KMS-11 (cell line): ENCODE measurements at regions not wholly inside any gene's neighbourhood (a gene's known extent, or its start where the extent isn't known, plus 50 kb on each side); places are given as distances from the start of the nearest gene placed in this dataset.

Experiments used
- H2AFZ ChIP-seq: fragments of 200-600 bp; sonication (generic); 2 replicates; pipeline ENCODE4 v1.6.1; 2016; ENCODE audit warnings: antibody characterized with exemption, mixed run types, low read depth
- H3K27ac ChIP-seq: fragments of 200-600 bp; sonication (generic); 2 replicates; pipeline ENCODE4 v1.6.1; 2016; ENCODE audit warnings: mild to moderate bottlenecking, mixed run types
- H3K27me3 ChIP-seq: fragments of 200-600 bp; sonication (generic); 2 replicates; pipeline ENCODE4 v1.6.1; 2017; ENCODE audit warnings: mild to moderate bottlenecking, low read depth, mixed run types, moderate library complexity; ENCODE audit not compliant: insufficient read depth
- H3K36me3 ChIP-seq: fragments of 200-600 bp; sonication (generic); 2 replicates; pipeline ENCODE4 v1.6.1; 2017; ENCODE audit warnings: mild to moderate bottlenecking, mixed run types; ENCODE audit not compliant: insufficient read depth
- H3K4me1 ChIP-seq: fragments of 200-600 bp; sonication (generic); 2 replicates; pipeline ENCODE4 v1.6.1; 2016; ENCODE audit warnings: mild to moderate bottlenecking, low read depth, mixed run types; ENCODE audit not compliant: poor library complexity, severe bottlenecking
- H3K4me2 ChIP-seq: fragments of 200-600 bp; sonication (generic); 2 replicates; pipeline ENCODE4 v1.7.0; 2016; ENCODE audit warnings: mild to moderate bottlenecking, mixed run types
- H3K4me3 ChIP-seq: fragments of 200-600 bp; sonication (generic); IDR thresholded peaks from 2 replicates; pipeline ENCODE4 v1.6.1; 2017; ENCODE audit warnings: low read depth, low read length, mixed read lengths; ENCODE audit not compliant: insufficient read depth
- H3K79me2 ChIP-seq: fragments of 200-600 bp; sonication (generic); 2 replicates; pipeline ENCODE4 v1.6.1; 2016; ENCODE audit warnings: low read depth, mixed run types; ENCODE audit not compliant: insufficient read depth
- H3K9ac ChIP-seq: fragments of 200-600 bp; sonication (generic); 2 replicates; pipeline ENCODE4 v1.6.1; 2016; ENCODE audit warnings: mild to moderate bottlenecking, mixed run types
- H4K20me1 ChIP-seq: fragments of 200-600 bp; sonication (generic); 2 replicates; pipeline ENCODE4 v1.6.1; 2016; ENCODE audit warnings: mild to moderate bottlenecking, mixed run types; ENCODE audit not compliant: insufficient read depth
- CTCF ChIP-seq: fragments of 200-600 bp; sonication (generic); conservative IDR thresholded peaks from 2 replicates; pipeline ENCODE4 v1.6.1; 2017; ENCODE audit warnings: low read depth, mild to moderate bottlenecking, antibody characterized with exemption, low read length, moderate library complexity, mixed read lengths

GRCh38 chr6:85392379-85392778, 57.5 kb upstream of the NT5E start:
- Histone ChIP-seq H3K36me3 (no peaks in the 10 kb centered on the region), H3K9ac (no peak overlapping the region), H4K20me1 (no peaks in the 10 kb centered on the region), H2AFZ (no peak overlapping the region), H3K4me3 (no peak overlapping the region), H3K27me3 (no peaks in the 10 kb centered on the region), H3K4me1 (no peaks in the 10 kb centered on the region), H3K79me2 (no peaks in the 10 kb centered on the region), H3K27ac (no peak overlapping the region), H3K4me2 (no peak overlapping the region)
- no peak for TF ChIP-seq CTCF

GRCh38 chr6:85390775-85391174, 59.1 kb upstream of the NT5E start:
- Histone ChIP-seq H3K36me3 (no peaks in the 10 kb centered on the region), H3K4me3 (no peak overlapping the region)

GRCh38 chr6:85390105-85390728, 59.7 kb upstream of the NT5E start:
- no peaks in the 10 kb centered on the region for H3K4me1 ChIP-seq
- H2AFZ ChIP-seq: no peak overlapping the region
- H3K9ac ChIP-seq: no peak overlapping the region
- H3K79me2 ChIP-seq: no peaks in the 10 kb centered on the region
- H3K36me3 ChIP-seq: no peaks in the 10 kb centered on the region
- H3K4me3 ChIP-seq: no peak overlapping the region
- H3K27me3 ChIP-seq: no peaks in the 10 kb centered on the region
- TF ChIP-seq CTCF: no peak
- H4K20me1 ChIP-seq: no peaks in the 10 kb centered on the region
- H3K27ac ChIP-seq: no peak overlapping the region
- no peak overlapping the region for H3K4me2 ChIP-seq

More at GRCh38 chr6:85390775-85391174, 59.1 kb upstream of the NT5E start:
- H3K27me3 ChIP-seq: no peaks in the 10 kb centered on the region
- H3K27ac ChIP-seq: no peak overlapping the region
- H3K4me2 ChIP-seq: no peak overlapping the region
- no peaks in the 10 kb centered on the region for H4K20me1 ChIP-seq
- H2AFZ ChIP-seq: no peak overlapping the region
- TF ChIP-seq CTCF: no peak
- no peaks in the 10 kb centered on the region for H3K79me2 ChIP-seq
- H3K4me1 ChIP-seq: no peaks in the 10 kb centered on the region
- no peak overlapping the region for H3K9ac ChIP-seq

DNA sequence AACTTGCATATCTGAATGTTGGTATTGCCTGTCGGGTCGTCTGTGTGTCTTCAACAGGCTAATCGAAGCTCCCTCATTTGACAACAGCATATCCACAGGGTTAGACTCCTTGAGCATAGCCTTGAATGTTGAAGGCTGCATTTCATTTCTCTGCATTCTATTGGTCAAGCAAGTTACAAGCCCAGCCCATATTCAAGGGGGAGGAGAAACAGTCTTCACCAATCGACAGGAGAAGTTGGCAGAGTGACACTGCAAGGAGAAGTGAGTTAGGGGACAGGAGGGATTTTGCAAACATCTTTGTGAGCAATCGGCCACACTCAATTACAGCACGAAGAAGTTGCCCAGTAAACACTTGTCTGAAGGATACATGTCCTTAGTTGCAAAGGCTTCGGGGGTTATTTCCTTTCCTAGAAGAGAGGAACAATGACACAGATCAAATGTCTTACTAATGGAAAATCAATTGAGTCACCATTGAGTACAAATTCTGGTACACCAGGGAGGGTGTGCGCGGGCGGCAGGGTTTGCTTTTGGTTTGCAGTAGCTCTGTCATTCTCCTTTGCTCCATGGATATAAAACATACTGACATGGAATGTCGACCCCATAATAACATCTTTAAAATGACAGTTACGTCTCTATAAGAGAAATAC, 60.6 kb upstream of the NT5E start:
- no peaks in the 10 kb centered on the region for H3K4me1 ChIP-seq
- no peak for TF ChIP-seq CTCF
- no peak overlapping the region for H3K4me2 ChIP-seq
- H2AFZ ChIP-seq: no peak overlapping the region
- no peak overlapping the region for H3K4me3 ChIP-seq
- no peaks in the 10 kb centered on the region for H3K79me2 ChIP-seq
- H3K27ac ChIP-seq: no peak overlapping the region
- no peaks in the 10 kb centered on the region for H4K20me1 ChIP-seq
- no peaks in the 10 kb centered on the region for H3K27me3 ChIP-seq
- H3K36me3 ChIP-seq: no peaks in the 10 kb centered on the region
- H3K9ac ChIP-seq: no peak overlapping the region
